ENCODE measurements at regions not wholly inside any gene's neighbourhood (a gene's known extent, or its start where the extent isn't known, plus 50 kb on each side); places are given as distances from the start of the nearest gene placed in this dataset.

- 0% methylated on average over 2 of the region's 2 CpGs for WGBS (ENCODE audit: insufficient coverage, low coverage, missing lambda C conversion rate)
- BruUV-seq (replicated peaks): no TSS peak
- CTCF ChIA-PET (ENCODE audit: low intra/inter-chr PET ratio): no interaction called here
- Histone ChIP-seq H2AFZ (ENCODE audit: low read depth, low read length) (no peak overlapping the region), H3K4me2 (ENCODE audit: insufficient read depth, low read length) (no peak overlapping the region), H3K4me1 (replicated peaks in 1 of 2; ENCODE audit: control insufficient read depth in 2 of 2, insufficient read depth in 2 of 2, low read length in 2 of 2) (no peaks in the 10 kb centered on the region), H3K27ac (ENCODE audit: extremely low read depth, low read depth, low read length) (no peak overlapping the region), H3K9me3 (replicated peaks; ENCODE audit: control insufficient read depth, insufficient read depth, low read depth, low read length) (0 out of 2 replicates have a peak, but pooled peaks cover 3% of the 10 kb centered on the region), H3K4me3 (no peak overlapping the region), H3K9ac (ENCODE audit: insufficient read depth in 1 of 2, low read depth in 2 of 2, low read length in 2 of 2) (no peak overlapping the region), H3K27me3 (ENCODE audit: control insufficient read depth in 2 of 2, insufficient read depth in 2 of 2, low read length in 2 of 2) (no peaks in the 10 kb centered on the region), H4K20me1 (replicated peaks; ENCODE audit: control insufficient read depth, insufficient read depth, low read length) (no peaks in the 10 kb centered on the region), H3K79me2 (ENCODE audit: control insufficient read depth, insufficient read depth, low read length) (no peaks in the 10 kb centered on the region), H3K9me1 (ENCODE audit: control insufficient read depth, insufficient read depth, low read length) (no peaks in the 10 kb centered on the region), H3K36me3 (ENCODE audit: control insufficient read depth, insufficient read depth, low read length) (no peaks in the 10 kb centered on the region)
- no peak for TF ChIP-seq CEBPG (CRISPR knock-in tag; IDR thresholded peaks at IDR 0.05)
- TF ChIP-seq CEBPG (tag; conservative IDR thresholded peaks at IDR 0.05 in 1 of 2, IDR thresholded peaks at IDR 0.05 in 1 of 2): peak in 1 of 2 experiments; percentile 59; a peak in 1 of 4 replicates
- no peak for TF ChIP-seq ZNF175 (CRISPR knock-in tag; IDR thresholded peaks at IDR 0.05; ENCODE audit: low read depth)
- FAIRE-seq (no peak), DNase-seq (ENCODE audit: extremely low read depth in 1 of 4, low spot score in 3 of 4) (no peak), ATAC-seq (no peak)
- in situ Hi-C loops (cut with MboI): no loop called here
- intact Hi-C loops (cut with micrococcal nuclease): no loop called here
- POLR2A ChIA-PET: no interaction called here
These were observed 99.0 kb upstream of the MDFIC start for GRCh38 chr7:114822844-114823243.

- no peak overlapping the region for H2AFZ ChIP-seq (ENCODE audit: low read depth, low read length)
- intact Hi-C loops (cut with micrococcal nuclease) (no loop called here), in situ Hi-C loops (cut with MboI) (no loop called here)
- no TSS peak for BruUV-seq (replicated peaks)
- H3K4me1 ChIP-seq (replicated peaks in 1 of 2; ENCODE audit: control insufficient read depth in 2 of 2, insufficient read depth in 2 of 2, low read length in 2 of 2): no peaks in the 10 kb centered on the region
- no peak overlapping the region for H3K9ac ChIP-seq (ENCODE audit: insufficient read depth in 1 of 2, low read depth in 2 of 2, low read length in 2 of 2)
- WGBS (ENCODE audit: insufficient coverage, low coverage, missing lambda C conversion rate): 0% methylated on average over 1 of the region's 1 CpG
- ChIA-PET CTCF (ENCODE audit: low intra/inter-chr PET ratio) (no interaction called here), POLR2A (no interaction called here)
- DNase-seq (ENCODE audit: extremely low read depth in 1 of 4, low spot score in 3 of 4) (no peak), ATAC-seq (no peak), FAIRE-seq (no peak)
- H3K4me2 ChIP-seq (ENCODE audit: insufficient read depth, low read length): no peak overlapping the region
- H3K4me3 ChIP-seq: no peak overlapping the region
- H3K36me3 ChIP-seq (ENCODE audit: control insufficient read depth, insufficient read depth, low read length): no peaks in the 10 kb centered on the region
- TF ChIP-seq ZNF224 (CRISPR knock-in tag; IDR thresholded peaks at IDR 0.05) (no peak), RCOR1 (IDR thresholded peaks at IDR 0.05; ENCODE audit: borderline replicate concordance in 1 of 2, low read depth in 2 of 2, low read length in 2 of 2) (no peak), ELF4 (CRISPR knock-in tag; IDR thresholded peaks at IDR 0.05) (no peak), ZNF133 (CRISPR knock-in tag; IDR thresholded peaks at IDR 0.05) (no peak)
- H3K27me3 ChIP-seq (ENCODE audit: control insufficient read depth in 2 of 2, insufficient read depth in 2 of 2, low read length in 2 of 2): no peaks in the 10 kb centered on the region
- H3K9me3 ChIP-seq (replicated peaks; ENCODE audit: control insufficient read depth, insufficient read depth, low read depth, low read length): 0 out of 2 replicates have a peak, but pooled peaks cover 3% of the 10 kb centered on the region
- no peak overlapping the region for H3K27ac ChIP-seq (ENCODE audit: extremely low read depth, low read depth, low read length)
- H3K79me2 ChIP-seq (ENCODE audit: control insufficient read depth, insufficient read depth, low read length): no peaks in the 10 kb centered on the region
- no peaks in the 10 kb centered on the region for H3K9me1 ChIP-seq (ENCODE audit: control insufficient read depth, insufficient read depth, low read length)
- no peaks in the 10 kb centered on the region for H4K20me1 ChIP-seq (replicated peaks; ENCODE audit: control insufficient read depth, insufficient read depth, low read length)
These were observed 98.6 kb upstream of the MDFIC start for GRCh38 chr7:114823290-114823689.
